GM19239 (cell line): ENCODE measurements at regions not wholly inside any gene's neighbourhood (a gene's known extent, or its start where the extent isn't known, plus 50 kb on each side); places are given as distances from the start of the nearest gene placed in this dataset.

Experiments used
- DNase-seq: peaks from one replicate; pipeline ENCODE4 v3.0.0; 2011; ENCODE audit warnings: low spot score; ENCODE audit not compliant: insufficient read length
- FAIRE-seq: peaks from 2 replicates; lab custom pipeline; 2011; peaks lifted over from hg19 to GRCh38; lab: Jason Lieb, UNC

DNA sequence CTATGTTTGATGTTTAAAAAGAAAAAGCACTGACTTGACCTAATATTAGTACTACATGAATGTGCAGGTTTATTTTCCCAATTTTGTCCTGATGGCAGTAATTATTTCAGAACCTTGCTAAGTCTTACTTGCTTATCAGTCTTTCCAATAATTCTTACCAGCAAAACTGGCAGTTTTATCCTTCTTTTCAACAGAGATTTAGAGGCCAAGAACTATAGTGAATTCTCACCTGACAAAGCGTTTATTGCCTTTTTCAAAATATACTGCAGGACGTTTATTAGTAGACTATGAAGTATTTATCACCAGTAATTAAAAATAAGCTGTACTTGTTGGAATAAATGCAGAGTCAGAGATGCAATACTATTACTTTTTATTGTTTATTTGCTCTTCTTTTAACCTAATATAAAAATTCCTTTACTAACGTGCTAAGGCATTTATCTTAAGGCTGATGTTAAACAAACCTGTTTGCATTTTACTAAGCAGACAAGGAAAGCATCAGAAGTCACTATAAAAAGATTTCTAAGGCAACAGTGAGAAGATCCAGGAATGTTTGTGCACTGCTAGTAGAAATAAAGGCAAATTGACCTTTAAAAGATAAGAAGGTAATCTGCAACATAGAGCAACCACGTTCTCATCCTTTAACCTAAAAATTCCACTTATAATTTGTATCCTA is 80.3 kb upstream of the NOCT start:
- DNase-seq, result no peak
- FAIRE-seq, result no peak

DNA sequence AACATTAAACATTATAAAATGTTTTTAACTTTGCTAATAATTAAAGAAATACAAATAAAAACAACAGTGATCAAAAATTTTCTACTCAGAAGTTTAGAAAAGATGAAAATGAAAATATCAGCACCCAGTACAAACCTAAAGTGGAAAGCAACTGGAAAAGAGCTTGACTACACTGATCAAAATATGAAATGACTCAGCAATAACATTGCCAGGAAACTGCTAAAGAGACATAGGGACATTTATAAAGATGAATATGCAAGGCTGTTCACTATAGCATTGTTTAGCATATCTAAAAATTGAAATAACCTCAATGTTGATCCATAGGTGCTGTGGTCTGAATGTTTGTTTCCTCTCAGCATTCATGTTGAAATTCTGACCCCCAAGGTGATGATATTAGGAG is 88.5 kb upstream of the NOCT start:
- FAIRE-seq, result no peak
- no peak for DNase-seq

DNA sequence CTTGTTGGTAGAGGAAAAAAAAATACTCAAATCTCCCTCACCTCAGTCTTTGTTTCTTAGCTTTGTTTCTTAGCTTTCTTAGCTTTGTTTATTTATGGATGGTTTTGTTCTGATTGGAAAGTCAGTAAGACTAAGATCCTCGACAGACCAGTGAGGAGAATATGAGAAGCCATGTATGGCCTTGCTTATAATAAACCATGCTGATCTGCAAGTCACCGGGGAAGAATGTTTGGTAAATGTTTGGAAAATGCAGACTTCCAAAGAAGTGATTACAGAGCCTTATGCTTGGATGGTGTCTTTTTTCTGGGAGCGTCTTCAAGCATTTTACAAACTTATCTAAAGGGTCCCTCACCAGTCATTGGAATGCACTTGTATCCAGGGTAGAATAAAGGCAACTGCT is 90.1 kb upstream of the NOCT start:
- no peak for FAIRE-seq
- no peak for DNase-seq

DNA sequence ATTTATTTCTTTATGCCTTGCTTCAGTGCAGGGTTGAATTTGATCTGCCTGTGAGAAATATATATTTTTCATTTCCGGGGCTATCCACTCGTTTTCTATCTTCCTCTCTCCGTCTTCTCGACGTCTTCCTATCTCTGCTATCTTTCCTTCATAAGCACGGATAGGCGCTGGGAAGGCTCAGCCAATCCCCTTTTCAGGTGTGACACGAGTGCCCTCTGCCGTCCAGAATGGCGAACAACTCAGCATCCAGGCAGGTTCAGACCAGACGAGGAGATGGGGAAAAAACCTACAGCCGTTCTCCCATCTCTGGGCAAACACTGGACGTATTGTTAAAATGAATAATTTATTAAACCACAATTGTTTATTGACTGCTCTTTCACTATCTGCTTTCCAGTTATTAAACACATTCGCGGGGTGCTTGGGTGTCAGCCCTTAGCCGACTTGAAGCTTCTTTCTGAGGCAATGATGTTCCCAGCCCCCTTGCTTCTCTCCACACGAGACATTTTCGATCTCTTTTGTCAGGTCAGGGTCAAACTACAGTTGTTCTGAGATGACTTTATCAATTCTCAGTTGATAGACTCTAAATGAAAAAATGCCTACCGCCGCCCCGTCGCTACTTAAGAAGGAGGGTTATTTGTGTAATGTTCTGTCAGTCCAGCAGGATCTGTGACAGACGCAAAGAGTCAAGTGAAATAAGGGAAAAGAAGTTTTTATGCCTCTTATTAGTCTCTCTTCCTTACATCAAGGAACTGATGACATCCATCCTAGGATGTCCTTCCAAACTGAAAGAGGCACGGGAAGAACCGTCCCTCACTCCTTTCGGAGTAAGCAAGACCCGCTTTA is 96.3 kb upstream of the NOCT start:
- FAIRE-seq, result no peak

DNA sequence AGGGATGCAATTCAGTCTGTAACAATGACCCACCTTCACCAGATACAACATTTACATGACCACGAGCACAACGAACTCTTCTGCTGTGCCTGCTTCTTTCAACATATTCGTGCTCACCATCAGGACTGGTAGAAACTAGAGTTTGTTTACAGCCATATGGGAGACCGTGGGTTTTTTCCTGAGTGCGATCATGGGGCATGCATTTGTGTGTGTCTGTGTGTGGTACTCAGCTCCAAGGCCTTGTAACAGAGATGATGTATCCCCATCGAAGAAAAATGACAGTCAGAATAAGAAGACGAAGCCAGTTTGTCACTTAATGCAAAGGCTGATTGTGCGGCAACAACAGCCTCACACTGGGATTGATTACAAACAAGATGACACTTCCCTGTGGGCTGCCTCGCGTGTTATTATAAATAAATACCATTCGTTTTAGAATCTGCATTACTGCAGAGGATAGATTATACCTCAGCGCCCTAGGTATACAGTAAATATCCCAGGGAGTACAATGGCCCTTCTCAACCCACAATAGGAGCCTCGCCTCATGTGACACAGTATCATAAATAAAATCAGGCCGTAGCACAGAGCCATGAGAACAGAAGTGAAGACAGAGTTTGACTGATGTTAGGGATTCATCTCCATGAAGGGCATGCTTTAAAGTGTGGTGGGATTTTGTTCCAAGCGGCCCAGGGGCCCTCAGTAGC is 97.3 kb upstream of the NOCT start:
- DNase-seq (no peak), FAIRE-seq (no peak)

More for the DNA sequence above, 96.3 kb upstream of the NOCT start:
- DNase-seq, result no peak

DNA sequence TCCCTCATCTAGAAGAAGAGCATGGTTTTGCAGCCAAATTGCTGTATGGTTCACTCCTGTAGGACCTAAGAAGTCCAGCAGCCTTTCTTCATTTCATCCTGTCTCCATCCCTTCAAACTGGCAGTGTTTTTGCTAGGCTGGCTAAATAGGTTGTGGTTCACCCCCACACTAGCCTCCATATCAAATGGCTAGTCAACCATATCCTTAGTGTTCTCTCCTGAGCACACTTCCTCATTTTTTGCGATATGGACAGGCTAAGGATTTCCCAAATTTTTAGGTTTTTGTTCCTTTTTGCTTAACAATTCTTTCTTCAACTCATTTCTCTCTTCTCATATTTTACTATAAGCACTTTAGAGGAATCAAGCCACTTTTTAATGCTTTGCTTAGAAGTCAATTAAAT is 98.8 kb upstream of the NOCT start:
- FAIRE-seq (no peak), DNase-seq (no peak)

DNA sequence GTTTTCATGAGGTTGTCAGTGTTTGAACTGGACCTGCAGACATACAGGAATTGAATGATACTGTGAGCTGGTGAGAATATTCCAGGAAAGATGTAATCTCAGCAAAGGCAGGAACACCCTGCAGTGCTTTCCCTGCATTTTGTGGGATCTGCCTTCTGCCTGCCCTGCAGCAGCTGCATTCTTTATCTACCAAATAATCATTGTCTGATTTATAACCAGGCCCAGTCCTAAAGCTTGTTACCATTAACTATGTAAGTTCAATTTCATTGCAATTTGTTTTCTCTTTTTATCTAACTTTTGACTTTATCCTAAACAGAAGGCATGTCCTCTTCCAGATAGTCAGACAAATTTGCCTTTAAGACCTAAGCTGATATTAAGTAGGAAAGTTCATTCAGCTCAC is 99.8 kb upstream of the NOCT start:
- DNase-seq (no peak), FAIRE-seq (no peak)

DNA sequence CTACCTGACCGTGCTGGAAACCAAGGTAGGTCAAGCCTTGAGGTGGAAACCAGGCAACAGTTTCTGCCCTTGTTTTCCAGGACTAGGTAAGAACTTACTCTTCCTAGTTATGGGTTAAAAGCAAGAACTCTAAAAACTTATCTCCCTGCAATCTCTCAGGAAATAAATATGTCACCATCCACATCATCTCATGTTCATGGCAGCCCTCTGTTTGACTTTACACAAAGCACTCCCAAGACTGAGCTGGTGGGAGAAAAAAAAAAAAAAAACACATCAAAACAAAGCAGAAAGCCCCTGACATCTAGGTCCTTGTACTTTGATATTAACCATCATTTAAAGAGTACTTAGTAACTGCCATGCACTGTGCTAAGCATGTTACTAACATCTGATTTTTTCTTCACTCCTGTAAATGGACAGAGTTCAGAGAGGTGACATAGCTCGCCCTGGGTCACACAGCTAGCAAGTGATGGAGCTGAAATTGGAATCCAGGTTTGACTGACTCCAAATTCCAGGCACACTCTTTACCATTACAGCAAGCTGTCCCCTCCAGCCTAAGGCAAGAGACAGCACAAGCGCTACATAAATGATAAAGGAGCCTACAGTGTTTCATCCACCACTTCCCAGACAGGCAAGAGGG is 102.8 kb upstream of the NOCT start:
- DNase-seq, result no peak
- no peak for FAIRE-seq

DNA sequence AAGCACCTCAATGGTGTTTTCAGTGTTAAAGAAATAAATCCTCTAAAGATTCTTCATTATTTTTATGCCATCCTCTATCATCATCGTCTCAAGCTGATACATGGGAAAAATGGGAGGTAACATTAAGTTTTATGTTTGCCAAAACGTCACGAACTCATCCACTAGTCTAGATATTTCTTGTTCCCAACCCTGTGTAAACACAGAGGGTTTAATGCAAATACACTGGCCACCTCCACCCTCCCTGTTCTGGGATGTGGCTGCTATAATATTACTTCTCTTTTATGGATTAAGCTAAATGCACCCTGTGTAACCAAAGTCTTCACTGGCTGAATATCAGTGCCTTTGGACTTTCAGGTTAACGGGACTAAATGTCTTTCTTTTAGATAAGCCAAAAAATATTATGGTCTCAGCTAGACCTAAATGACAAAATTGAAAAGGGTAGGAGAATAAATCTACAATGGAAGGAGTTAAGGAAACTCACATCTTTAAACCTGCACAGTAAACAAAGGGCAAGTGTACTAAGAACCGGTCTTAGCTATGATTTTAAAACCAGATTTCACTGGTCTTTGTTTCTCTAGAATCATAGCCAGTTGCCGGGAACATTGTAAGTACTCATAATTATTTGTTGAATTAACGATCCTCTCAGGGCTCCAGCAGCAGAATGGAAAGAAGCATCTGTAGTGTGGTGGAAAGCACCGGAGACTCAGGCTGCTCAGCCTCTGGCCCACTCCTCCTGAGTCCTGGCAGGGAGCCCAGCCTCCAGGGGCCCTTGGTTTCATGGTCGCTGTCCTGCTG is 103.5 kb upstream of the NOCT start:
- no peak for FAIRE-seq
- no peak for DNase-seq

DNA sequence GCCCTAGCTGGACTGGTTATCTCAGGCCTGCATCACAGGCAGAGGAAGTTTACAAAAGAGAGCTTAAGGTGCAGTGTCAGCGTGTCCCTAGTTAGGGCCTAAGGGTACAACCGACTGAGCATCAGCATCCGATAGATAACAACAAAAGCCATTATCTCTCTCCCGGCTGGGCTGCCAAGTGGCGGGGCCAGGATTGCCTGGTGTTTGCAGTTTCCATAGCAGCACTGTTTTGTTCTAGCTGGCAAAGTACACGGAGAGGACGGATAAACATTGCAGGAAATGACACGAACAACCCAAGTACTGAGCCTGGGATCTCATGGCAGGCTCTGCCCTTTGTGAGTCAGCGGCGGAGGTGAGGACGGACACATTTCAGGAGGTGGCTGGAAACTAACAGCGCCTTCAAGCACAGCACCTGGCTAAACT is 104.7 kb upstream of the NOCT start:
- no peak for FAIRE-seq
- no peak for DNase-seq

DNA sequence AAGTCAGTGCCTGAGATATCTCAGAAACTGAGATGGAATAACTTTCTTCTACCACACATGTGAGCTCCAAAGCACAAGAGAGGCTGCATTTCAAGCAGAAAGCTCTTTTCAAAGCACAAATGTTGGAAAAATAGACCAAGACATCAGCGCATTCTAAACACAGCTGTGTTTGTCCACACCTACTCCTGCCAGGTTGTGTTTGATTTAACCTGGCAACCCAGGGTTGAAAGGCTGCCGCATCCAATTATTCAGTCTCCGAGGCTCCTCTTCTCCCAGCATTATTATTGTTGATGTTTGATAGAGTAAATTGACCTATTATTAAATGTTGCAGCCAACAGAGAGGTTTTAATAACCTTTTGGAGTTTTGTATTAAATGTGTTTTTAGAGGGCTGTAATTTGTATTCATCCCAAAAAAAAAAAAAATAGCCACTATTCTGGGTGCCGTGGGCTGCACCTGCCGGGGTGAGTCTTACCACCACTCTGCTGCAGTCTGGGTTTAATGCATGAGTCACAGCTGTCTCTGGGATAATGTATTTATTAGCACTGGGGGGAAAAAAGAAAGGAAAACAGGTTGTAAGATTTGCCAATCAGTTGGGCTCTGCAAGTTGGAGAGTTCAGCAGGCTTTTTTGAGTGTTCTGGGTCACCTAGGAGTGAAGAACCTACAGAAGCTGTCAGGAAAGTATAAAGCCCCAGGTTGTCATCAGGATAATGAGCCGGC is 105.2 kb upstream of the NOCT start:
- DNase-seq (no peak), FAIRE-seq (no peak)

DNA sequence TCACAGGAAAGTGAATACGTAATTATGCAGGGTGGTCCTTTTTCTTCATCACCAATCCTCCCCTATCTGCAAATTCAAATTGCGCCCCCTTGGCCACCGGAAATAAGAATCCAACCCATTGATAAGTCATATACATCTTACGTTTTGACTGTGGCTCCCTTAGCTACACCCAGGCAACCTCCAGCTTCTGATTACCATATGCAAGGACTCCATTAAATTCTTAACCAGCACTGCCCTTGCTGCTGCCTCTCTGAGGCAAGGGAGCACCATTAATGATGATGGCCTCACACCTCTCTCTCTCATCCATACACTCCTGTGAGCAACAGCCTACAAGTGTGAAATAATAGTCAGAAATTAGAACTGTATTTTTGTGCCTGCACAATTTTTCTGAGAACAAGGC is 106.0 kb upstream of the NOCT start:
- FAIRE-seq, result no peak
- no peak for DNase-seq

DNA sequence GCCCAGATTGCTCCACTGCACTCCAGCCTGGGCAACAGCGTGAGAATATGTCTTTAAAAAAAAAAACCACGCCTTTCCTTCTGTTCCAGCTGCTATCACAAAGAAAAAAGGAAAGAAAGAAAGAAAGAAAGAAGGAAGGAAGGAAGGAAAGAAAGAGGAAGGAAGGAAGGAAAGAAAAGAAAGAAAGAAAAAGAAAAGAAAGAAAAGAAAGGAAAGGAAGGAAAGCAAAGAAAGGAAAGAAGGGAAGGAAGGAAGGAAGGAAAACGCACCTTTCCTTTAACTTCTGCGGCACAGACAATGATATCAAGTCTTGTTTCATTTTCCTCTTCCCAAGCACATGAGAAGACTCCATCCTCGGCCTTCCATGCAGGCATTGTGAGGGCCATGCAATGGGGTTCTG is 107.4 kb upstream of the NOCT start:
- FAIRE-seq (no peak), DNase-seq (no peak)

DNA sequence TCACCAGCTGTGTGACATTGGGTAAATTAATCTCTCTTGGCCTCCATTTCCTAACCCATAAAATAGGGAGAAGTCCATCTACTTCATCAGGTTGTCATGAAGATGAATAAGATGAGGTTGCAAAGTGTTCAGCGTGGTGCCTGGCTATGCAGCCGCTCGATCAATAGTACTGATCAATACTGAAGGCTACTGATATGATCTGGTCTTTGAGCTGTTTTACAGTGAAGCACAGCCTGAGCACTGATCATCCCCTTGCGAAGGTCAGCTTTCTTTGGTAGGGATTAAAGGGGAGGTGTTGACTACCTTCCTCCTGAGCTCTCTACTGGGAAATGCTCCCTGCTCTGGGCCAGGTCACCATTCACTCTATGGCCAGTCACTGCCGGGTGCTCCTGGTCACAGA is 108.4 kb upstream of the NOCT start:
- DNase-seq (no peak), FAIRE-seq (no peak)

DNA sequence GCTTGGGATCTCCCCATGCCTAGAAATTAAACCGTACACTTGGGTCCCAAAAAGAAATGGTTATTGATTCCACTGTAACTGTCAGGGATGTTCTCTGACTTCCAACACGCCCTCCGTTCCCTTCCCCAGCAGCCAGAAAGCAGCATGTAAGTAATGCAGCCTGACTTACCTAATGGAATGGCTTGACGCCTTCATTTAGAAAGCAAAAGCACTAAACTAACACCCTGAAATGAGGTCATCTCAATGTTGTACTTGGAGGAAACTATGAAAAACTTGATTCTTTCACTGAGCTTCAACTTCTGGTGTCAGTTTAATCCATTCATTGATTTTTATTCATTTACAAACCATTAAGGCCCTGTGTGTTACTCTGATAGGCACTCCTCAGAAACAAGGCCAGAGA is 110.8 kb upstream of the NOCT start:
- no peak for DNase-seq
- FAIRE-seq, result no peak

DNA sequence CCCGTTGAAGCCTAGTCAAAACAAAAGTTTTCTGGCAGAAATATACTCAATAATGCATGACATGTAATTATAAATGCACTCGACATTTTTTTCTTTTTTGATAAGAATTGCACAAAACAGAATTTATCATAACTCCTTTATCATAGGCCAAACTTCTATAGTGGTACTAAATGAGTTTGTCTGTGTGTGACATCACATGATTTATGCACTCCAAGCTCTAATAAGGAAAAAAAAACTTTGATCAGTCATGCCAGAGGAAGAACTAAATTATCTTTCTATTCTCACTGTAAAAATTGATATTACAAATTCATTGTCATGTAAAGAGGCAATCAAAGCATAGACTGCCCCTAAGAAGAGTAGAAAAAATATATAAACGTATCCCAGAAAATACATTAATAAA is 112.4 kb upstream of the NOCT start:
- no peak for FAIRE-seq
- DNase-seq, result no peak

DNA sequence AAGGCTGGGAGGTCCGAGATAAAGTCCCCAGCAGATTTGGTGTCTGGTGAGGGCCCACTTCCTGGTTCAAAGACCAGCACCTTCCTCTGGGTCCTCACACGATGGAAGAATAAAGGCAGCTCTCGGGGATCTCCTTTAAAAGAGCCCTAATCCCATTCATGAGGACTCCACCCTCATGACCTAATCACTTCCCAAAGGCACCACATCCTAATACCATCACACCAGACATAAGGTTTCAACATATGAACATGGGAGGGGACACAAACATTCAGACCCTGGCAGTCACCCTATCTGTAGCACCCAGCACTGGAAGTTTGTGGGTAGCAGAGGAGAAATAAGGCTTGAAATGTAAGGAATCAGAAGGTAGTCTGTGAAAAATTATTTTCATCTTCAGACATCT is 112.9 kb upstream of the NOCT start:
- no peak for FAIRE-seq
- DNase-seq, result no peak

DNA sequence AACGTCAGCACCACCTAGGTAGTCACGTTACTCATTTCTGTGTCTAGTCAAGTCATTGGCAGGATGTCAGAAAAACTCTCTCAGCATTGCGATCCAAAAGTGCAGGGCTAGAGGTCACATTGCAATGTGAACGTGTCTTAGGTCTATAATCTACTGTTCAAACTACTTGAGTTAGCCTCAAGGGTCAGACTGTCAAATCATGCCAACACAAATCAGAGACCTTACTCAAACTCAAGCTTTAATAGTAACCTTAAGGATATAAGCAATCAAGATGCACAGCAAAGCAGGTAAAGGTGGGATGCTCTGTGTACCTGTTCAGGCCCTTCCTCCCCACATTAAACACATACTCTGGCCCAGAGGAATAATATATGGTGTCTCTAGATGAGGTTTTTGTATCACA is 114.4 kb upstream of the NOCT start:
- DNase-seq (no peak), FAIRE-seq (no peak)

DNA sequence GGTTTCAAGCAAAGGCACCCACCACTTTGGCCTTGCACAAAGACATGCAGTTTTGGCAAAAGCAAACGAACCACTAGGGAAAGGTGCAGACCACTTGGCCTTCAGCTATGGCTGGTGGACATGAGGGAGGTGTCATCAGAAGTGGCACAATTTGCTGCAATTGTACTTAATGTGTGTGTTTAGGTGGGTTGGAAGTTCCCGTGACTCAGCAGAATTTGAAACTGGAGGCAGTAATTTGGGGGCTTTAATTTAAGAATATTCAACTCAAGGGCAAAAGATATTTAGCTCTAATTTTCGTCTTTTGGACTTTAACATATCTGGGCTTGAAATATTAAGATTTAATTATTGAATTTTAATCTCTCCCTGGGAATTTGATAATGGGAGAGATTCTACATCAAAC is 115.6 kb upstream of the NOCT start:
- DNase-seq (no peak), FAIRE-seq (no peak)
